ENCODE measurements at regions not wholly inside any gene's neighbourhood (a gene's known extent, or its start where the extent isn't known, plus 50 kb on each side); places are given as distances from the start of the nearest gene placed in this dataset.

GRCh38 chr21:26691416-26691815 is 118.3 kb upstream of the CYYR1 start:
- Histone ChIP-seq H3K36me3 (ENCODE audit: control insufficient read depth, insufficient read depth, low read length) (no peaks in the 10 kb centered on the region), H3K4me3 (replicated peaks; ENCODE audit: low read depth, low read length) (no peak overlapping the region), H3K27me3 (replicated peaks; ENCODE audit: control insufficient read depth, insufficient read depth, low read length) (no peaks in the 10 kb centered on the region)
- TF ChIP-seq, protein P1, sequence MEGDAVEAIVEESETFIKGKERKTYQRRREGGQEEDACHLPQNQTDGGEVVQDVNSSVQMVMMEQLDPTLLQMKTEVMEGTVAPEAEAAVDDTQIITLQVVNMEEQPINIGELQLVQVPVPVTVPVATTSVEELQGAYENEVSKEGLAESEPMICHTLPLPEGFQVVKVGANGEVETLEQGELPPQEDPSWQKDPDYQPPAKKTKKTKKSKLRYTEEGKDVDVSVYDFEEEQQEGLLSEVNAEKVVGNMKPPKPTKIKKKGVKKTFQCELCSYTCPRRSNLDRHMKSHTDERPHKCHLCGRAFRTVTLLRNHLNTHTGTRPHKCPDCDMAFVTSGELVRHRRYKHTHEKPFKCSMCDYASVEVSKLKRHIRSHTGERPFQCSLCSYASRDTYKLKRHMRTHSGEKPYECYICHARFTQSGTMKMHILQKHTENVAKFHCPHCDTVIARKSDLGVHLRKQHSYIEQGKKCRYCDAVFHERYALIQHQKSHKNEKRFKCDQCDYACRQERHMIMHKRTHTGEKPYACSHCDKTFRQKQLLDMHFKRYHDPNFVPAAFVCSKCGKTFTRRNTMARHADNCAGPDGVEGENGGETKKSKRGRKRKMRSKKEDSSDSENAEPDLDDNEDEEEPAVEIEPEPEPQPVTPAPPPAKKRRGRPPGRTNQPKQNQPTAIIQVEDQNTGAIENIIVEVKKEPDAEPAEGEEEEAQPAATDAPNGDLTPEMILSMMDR (IDR thresholded peaks at IDR 0.05; ENCODE audit: insufficient read depth, low read length, poor library complexity, severe bottlenecking), result no peak
- no peak for DNase-seq (ENCODE audit: extremely low read depth, insufficient read length)

GRCh38 chr21:26686705-26687104 is 113.6 kb upstream of the CYYR1 start:
- no peak for DNase-seq (ENCODE audit: extremely low read depth, insufficient read length)
- Histone ChIP-seq H3K27me3 (replicated peaks; ENCODE audit: control insufficient read depth, insufficient read depth, low read length) (no peaks in the 10 kb centered on the region), H3K4me3 (replicated peaks; ENCODE audit: low read depth, low read length) (no peak overlapping the region), H3K36me3 (ENCODE audit: control insufficient read depth, insufficient read depth, low read length) (no peaks in the 10 kb centered on the region)
- TF ChIP-seq, protein P1 (IDR thresholded peaks at IDR 0.05; ENCODE audit: insufficient read depth, low read length, poor library complexity, severe bottlenecking), result no peak

DNA sequence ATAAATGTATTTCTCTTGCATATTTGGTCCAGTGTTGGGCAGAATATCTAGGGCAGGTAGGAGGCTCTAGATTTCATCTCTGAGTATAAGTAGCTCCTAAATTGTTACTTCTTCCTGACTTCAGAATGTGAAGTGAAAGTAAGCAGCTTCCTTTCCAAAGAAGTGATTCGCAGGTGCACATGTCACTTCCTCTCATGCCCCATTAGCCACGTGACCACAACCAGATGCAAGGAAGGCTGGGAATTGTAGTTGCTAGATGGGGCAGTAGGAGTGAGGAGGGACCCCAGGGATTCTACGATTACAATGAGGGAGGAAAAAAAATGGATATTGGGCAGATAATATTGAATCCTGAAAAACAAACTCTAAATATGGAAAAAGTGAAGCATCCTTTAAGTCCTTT is 113.2 kb upstream of the CYYR1 start:
- Histone ChIP-seq H3K27me3 (replicated peaks; ENCODE audit: control insufficient read depth, insufficient read depth, low read length) (no peaks in the 10 kb centered on the region), H3K4me3 (replicated peaks; ENCODE audit: low read depth, low read length) (no peak overlapping the region), H3K36me3 (ENCODE audit: control insufficient read depth, insufficient read depth, low read length) (no peaks in the 10 kb centered on the region)
- TF ChIP-seq, protein P1 (IDR thresholded peaks at IDR 0.05; ENCODE audit: insufficient read depth, low read length, poor library complexity, severe bottlenecking), result no peak
- no peak for DNase-seq (ENCODE audit: extremely low read depth, insufficient read length)

DNA sequence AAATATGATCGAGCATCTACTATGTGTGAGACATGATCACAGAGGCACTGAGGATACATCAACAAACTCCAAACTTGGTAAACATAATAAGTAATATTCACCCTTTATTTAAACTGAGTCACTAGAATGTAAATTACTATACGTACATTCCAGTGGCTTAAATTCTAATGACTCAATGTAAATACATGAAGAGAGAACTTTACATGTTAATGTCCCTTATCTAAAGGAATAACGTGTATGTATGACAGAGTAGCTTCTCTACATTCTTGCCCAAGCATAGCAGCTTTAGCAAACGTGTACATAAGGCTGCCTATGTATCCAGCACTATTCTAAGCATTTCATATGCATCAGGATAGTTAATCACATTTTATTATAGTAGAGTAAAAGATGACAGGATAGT is 111.8 kb upstream of the CYYR1 start:
- H3K4me3 ChIP-seq (replicated peaks; ENCODE audit: low read depth, low read length), result no peak overlapping the region
- TF ChIP-seq, protein P1 (IDR thresholded peaks at IDR 0.05; ENCODE audit: insufficient read depth, low read length, poor library complexity, severe bottlenecking), result no peak
- H3K27me3 ChIP-seq (replicated peaks; ENCODE audit: control insufficient read depth, insufficient read depth, low read length), result no peaks in the 10 kb centered on the region
- DNase-seq (ENCODE audit: extremely low read depth, insufficient read length), result no peak
- H3K36me3 ChIP-seq (ENCODE audit: control insufficient read depth, insufficient read depth, low read length), result no peaks in the 10 kb centered on the region

- no peak for DNase-seq (ENCODE audit: extremely low read depth, insufficient read length)
- TF ChIP-seq, protein P1 (IDR thresholded peaks at IDR 0.05; ENCODE audit: insufficient read depth, low read length, poor library complexity, severe bottlenecking), result no peak
Observed at GRCh38 chr21:26683996-26684395, 110.9 kb upstream of the CYYR1 start.

GRCh38 chr21:26679284-26679683 is 106.2 kb upstream of the CYYR1 start:
- H3K27me3 ChIP-seq (replicated peaks; ENCODE audit: control insufficient read depth, insufficient read depth, low read length), result no peaks in the 10 kb centered on the region
- TF ChIP-seq, protein P1 (IDR thresholded peaks at IDR 0.05; ENCODE audit: insufficient read depth, low read length, poor library complexity, severe bottlenecking), result no peak
- no peaks in the 10 kb centered on the region for H3K36me3 ChIP-seq (ENCODE audit: control insufficient read depth, insufficient read depth, low read length)
- H3K4me3 ChIP-seq (replicated peaks; ENCODE audit: low read depth, low read length), result no peak overlapping the region
- DNase-seq (ENCODE audit: extremely low read depth, insufficient read length), result no peak

More at GRCh38 chr21:26683996-26684395, 110.9 kb upstream of the CYYR1 start:
- no peaks in the 10 kb centered on the region for H3K36me3 ChIP-seq (ENCODE audit: control insufficient read depth, insufficient read depth, low read length)
- no peaks in the 10 kb centered on the region for H3K27me3 ChIP-seq (replicated peaks; ENCODE audit: control insufficient read depth, insufficient read depth, low read length)
- H3K4me3 ChIP-seq (replicated peaks; ENCODE audit: low read depth, low read length), result no peak overlapping the region
